GM12892 (cell line): ENCODE measurements at regions not wholly inside any gene's neighbourhood (a gene's known extent, or its start where the extent isn't known, plus 50 kb on each side); places are given as distances from the start of the nearest gene placed in this dataset.

Experiments used
- DNase-seq: peaks from one replicate; pipeline ENCODE4 v3.0.0; 2011; ENCODE audit not compliant: insufficient read length
- FAIRE-seq: peaks from 2 replicates; lab custom pipeline; 2011; peaks lifted over from hg19 to GRCh38; lab: Jason Lieb, UNC
- POLR2A ChIP-seq: IDR thresholded peaks from 2 replicates; pipeline ENCODE4 v1.6.1; 2011; ENCODE audit warnings: low read depth, low read length, control low read depth
- POLR2AphosphoS5 ChIP-seq: IDR thresholded peaks from 2 replicates; pipeline ENCODE4 v1.6.1; 2011; ENCODE audit warnings: low read depth, low read length, control low read depth
- TAF1 ChIP-seq: IDR thresholded peaks from 2 replicates; pipeline ENCODE4 v1.6.1; 2011; ENCODE audit warnings: low read depth, mild to moderate bottlenecking, control low read depth, low read length, borderline replicate concordance

- no peak for TF ChIP-seq POLR2A
- no peak for TF ChIP-seq TAF1
- TF ChIP-seq POLR2AphosphoS5 = no peak
- FAIRE-seq (no peak), DNase-seq (no peak)
These were observed 67.4 kb upstream of the FAM47B start for GRCh38 chrX:34875204-34875603.

GRCh38 chrX:34877436-34877835 lies 65.2 kb upstream of the FAM47B start:
- TF ChIP-seq POLR2AphosphoS5 = no peak
- no peak for TF ChIP-seq POLR2A
- no peak for TF ChIP-seq TAF1
- FAIRE-seq (no peak), DNase-seq (no peak)

GRCh38 chrX:34879346-34879745 lies 63.2 kb upstream of the FAM47B start:
- TF ChIP-seq POLR2AphosphoS5 (no peak), POLR2A (no peak), TAF1 (no peak)
- FAIRE-seq (no peak), DNase-seq (no peak)

- TF ChIP-seq POLR2AphosphoS5 (no peak), POLR2A (no peak), TAF1 (no peak)
- no peak for DNase-seq
- no peak for FAIRE-seq
These were observed 62.7 kb upstream of the FAM47B start for GRCh38 chrX:34879886-34880285.

- no peak for TF ChIP-seq POLR2AphosphoS5
- no peak for TF ChIP-seq TAF1
- TF ChIP-seq POLR2A = no peak
- no peak for FAIRE-seq
These were observed 61.9 kb upstream of the FAM47B start for GRCh38 chrX:34880656-34881055.

GRCh38 chrX:34881671-34882070 lies 60.9 kb upstream of the FAM47B start:
- FAIRE-seq (no peak), DNase-seq (no peak)
- TF ChIP-seq POLR2AphosphoS5 (no peak), POLR2A (no peak), TAF1 (no peak)

More at GRCh38 chrX:34880656-34881055, 61.9 kb upstream of the FAM47B start:
- DNase-seq = no peak

- DNase-seq = no peak
- FAIRE-seq = no peak
- TF ChIP-seq POLR2AphosphoS5 (no peak), TAF1 (no peak), POLR2A (no peak)
These were observed 57.8 kb upstream of the FAM47B start for GRCh38 chrX:34884817-34885216.

GRCh38 chrX:34886011-34886410 lies 56.6 kb upstream of the FAM47B start:
- TF ChIP-seq POLR2AphosphoS5 (no peak), TAF1 (no peak), POLR2A (no peak)
- FAIRE-seq (no peak), DNase-seq (no peak)

- DNase-seq = no peak
- no peak for FAIRE-seq
- TF ChIP-seq POLR2AphosphoS5 (no peak), POLR2A (no peak), TAF1 (no peak)
These were observed 51.2 kb upstream of the FAM47B start for GRCh38 chrX:34891391-34891790.
